Femur (tissue), 1 donor: ENCODE measurements at regions not wholly inside any gene's neighbourhood (a gene's known extent, or its start where the extent isn't known, plus 50 kb on each side); places are given as distances from the start of the nearest gene placed in this dataset.

Experiments
- DNase-seq: peaks from one replicate; pipeline ENCODE4 v3.0.0-alpha.2; 2017

DNA sequence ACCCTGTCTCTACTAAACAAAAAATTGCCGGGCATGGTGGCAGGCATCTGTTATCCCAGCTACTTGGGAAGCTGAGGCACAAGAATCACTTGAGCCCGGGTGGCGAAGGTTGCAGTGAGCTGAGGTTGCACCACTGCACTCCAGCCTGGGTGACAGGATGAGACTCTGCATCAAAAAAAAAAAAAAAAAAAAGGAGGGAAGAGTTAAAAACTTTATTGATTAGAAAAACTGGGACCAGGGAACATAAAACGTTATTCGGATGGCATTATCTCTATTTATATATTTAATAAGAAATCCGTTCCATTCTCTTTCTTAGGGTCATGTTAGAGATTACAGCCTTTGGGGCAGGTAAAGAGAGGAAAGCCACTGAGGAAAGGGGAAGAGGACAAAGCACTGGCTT, 197.5 kb downstream of the BCR start:
- DNase-seq = no peak

GRCh38 chr22:23376256-23376655, 195.9 kb downstream of the BCR start:
- DNase-seq = no peak

DNA sequence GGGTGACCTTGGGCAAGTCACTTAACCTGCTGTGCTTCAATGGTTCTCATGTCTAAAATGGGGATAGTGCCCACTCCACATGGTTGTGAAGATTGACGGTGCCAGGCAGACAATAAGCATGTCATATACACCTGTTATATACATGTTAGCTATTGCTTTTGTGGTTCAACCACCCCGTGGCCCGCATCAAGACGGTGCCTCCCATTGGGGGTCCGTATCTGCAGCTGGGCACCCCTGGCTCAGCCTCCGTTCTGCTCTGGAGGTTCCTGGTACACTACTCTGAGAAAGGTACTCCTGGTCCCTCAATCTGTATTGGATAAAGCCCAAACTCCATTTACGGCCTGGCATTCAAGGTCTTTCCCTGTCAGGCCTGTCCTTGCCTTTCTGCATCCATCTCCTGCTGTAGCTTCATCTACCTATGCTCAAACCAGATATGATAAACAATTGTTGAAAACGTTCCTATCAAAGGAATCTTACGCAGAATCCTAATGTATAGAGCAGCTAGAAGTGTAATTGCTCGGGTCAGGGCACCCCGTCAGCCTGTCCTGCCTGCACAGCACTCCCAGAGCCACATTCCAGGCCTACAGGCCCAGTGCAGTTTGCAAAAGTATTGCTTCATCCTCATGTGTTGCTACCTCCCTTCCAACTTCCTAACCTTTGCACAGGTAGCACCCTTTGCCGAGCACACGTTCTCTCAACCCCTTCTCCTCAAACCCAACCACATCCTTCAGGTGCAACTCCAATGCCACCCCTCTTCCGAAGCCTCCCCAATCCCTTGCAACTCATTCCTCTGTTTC, 194.9 kb downstream of the BCR start:
- DNase-seq = no peak

DNA sequence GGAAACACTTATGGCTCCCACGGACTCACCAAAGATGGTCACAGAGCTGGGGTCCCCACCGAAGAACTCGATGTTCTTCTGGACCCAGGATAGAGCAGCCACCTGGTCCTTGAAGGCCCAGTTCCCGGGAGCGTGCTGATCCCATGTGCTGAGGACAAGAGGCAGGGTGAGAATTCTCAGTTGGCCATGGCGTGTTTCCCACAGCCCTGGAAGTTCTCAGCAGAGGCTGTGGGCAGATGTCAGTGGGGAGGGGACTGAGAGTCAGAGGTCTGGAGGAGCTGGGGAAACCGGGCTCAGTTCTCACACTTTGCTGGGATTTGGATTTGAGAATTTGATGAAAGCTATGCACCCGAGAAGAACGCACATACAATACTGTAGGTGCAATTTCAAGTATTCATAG, 193.3 kb downstream of the BCR start:
- DNase-seq = no peak

GRCh38 chr22:23370251-23370650, 189.9 kb downstream of the BCR start:
- DNase-seq = no peak

GRCh38 chr22:23369054-23369685, 188.9 kb downstream of the BCR start:
- no peak for DNase-seq
